ENCODE measurements at regions not wholly inside any gene's neighbourhood (a gene's known extent, or its start where the extent isn't known, plus 50 kb on each side); places are given as distances from the start of the nearest gene placed in this dataset.
"Not testable (repeated sequence)": the region's sequence is repeated elsewhere in the genome, so short reads cannot be mapped to it uniquely, and the experiment has no call there.

- no peak for DNase-seq
- H3K27ac Mint-ChIP-seq, result no peak overlapping the region
- H3K4me3 Mint-ChIP-seq, result no peak overlapping the region
- POLR2A ChIA-PET, result no interaction called here
- intact Hi-C loops (cut with DNase I, micrococcal nuclease), result no loop called here
- no peaks in the 10 kb centered on the region for H3K9me3 Mint-ChIP-seq (ENCODE audit: low read depth)
- CTCF ChIA-PET, result interaction anchor here (0.8 to 1.1 kb wide), 3 partner anchors 11 to 144 kb away, joined by 3 to 4 read pairs (median 3); no protein-coding TSS in a partner anchor
- no peaks in the 10 kb centered on the region for H3K27me3 Mint-ChIP-seq
- H3K36me3 Mint-ChIP-seq (ENCODE audit: low read depth), result no peaks in the 10 kb centered on the region
- H3K4me1 Mint-ChIP-seq, result peaks cover 22% of the 10 kb centered on the region
- ATAC-seq, result no peak
Measured at GRCh38 chr13:74278901-74279300, 144.7 kb upstream of the KLF12 start.

GRCh38 chr13:74274916-74275315, 140.7 kb upstream of the KLF12 start:
- no peak overlapping the region for H3K27ac Mint-ChIP-seq
- ChIA-PET POLR2A (no interaction called here), CTCF (no interaction called here)
- H3K27me3 Mint-ChIP-seq, result no peaks in the 10 kb centered on the region
- DNase-seq, result no peak
- no peak overlapping the region for H3K4me3 Mint-ChIP-seq
- no peak for ATAC-seq
- H3K4me1 Mint-ChIP-seq, result peaks cover 5% of the 10 kb centered on the region
- H3K9me3 Mint-ChIP-seq (ENCODE audit: low read depth), result peaks cover 6% of the 10 kb centered on the region
- H3K36me3 Mint-ChIP-seq (ENCODE audit: low read depth), result peaks cover 5% of the 10 kb centered on the region
- intact Hi-C loops (cut with DNase I, micrococcal nuclease), result no loop called here

DNA sequence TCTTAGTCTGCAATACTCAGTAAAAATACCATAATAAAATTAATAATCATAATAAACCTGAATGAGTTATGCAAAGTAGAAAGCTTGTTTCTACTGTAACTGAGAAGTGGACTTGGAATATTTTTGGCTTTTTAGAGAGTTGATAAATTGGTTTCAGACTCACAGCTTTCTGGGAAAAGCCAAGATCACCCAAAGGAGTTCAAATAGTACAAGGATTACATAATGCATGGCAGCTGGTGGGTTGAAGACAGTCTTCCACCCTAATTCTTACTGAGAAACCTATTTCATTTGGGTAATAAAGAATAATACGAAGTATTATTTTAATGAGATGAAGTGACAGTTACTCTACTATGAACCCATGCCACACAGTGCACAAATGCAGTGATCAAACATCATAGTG, 139.4 kb upstream of the KLF12 start:
- ChIA-PET POLR2A (interaction anchor here (0.7 kb wide), 1 partner anchor 17 kb away, joined by 3 read pairs; no protein-coding TSS in a partner anchor), CTCF (interaction anchor here (1.1 to 1.9 kb wide), 3 partner anchors 8 to 16 kb away, joined by 3 to 11 read pairs (median 4); no protein-coding TSS in a partner anchor)
- Mint-ChIP-seq H3K4me3 (no peak overlapping the region), H3K27ac (no peak overlapping the region), H3K9me3 (ENCODE audit: low read depth) (peaks cover 6% of the 10 kb centered on the region), H3K36me3 (ENCODE audit: low read depth) (peaks cover 5% of the 10 kb centered on the region), H3K4me1 (peaks cover 5% of the 10 kb centered on the region), H3K27me3 (no peaks in the 10 kb centered on the region)
- DNase-seq, result no peak
- no peak for ATAC-seq
- intact Hi-C loops (cut with DNase I, micrococcal nuclease), result no loop called here

DNA sequence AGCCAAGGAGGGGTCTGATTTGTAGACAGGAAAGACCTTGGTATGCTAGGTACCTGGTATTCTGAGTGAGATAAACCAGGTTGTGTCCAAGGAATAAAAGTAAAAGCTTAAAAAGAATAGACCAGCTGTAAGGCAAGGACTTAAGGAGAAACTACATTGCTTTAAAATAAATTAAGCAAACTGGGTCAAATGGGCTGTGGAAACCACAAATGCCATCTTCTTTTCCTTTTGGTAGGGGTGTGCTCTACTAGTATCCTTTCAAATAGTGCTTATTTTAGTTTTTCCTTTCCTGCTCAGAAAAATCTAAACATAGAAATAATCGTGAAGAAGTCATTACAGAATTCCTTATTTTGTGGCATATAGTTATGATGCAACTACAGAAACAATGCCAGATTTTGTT, 138.6 kb upstream of the KLF12 start:
- ChIA-PET POLR2A (no interaction called here), CTCF (interaction anchor here (0.6 to 1.9 kb wide), 3 partner anchors 14 to 17 kb away, joined by 3 to 11 read pairs (median 4); no protein-coding TSS in a partner anchor)
- H3K27ac Mint-ChIP-seq, result no peak overlapping the region
- H3K27me3 Mint-ChIP-seq, result no peaks in the 10 kb centered on the region
- intact Hi-C loops (cut with DNase I, micrococcal nuclease), result no loop called here
- ATAC-seq (no peak), DNase-seq (no peak)
- H3K4me1 Mint-ChIP-seq, result peaks cover 5% of the 10 kb centered on the region
- peaks cover 6% of the 10 kb centered on the region for H3K9me3 Mint-ChIP-seq (ENCODE audit: low read depth)
- H3K4me3 Mint-ChIP-seq, result no peak overlapping the region
- peaks cover 5% of the 10 kb centered on the region for H3K36me3 Mint-ChIP-seq (ENCODE audit: low read depth)

DNA sequence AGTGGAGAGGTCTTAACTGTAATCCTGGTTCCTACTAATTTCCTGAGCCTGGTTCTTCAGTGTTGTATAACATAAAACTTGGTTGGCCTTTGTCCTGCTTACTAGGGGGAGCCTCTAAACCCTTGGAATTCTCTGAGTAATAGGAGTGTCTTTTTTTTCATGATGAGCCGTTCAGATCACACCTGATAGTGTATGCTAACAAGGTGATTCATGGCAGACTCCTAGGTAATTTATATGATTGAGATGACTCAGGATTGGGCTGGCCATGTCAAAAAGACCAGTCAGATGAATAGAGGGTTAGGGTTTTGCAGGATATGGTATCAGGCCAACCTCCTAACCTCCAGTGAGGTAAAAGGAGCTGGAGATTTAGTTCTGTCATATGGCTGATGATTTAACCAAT, 135.8 kb upstream of the KLF12 start:
- intact Hi-C loops (cut with DNase I, micrococcal nuclease), result no loop called here
- H3K27ac Mint-ChIP-seq, result no peak overlapping the region
- CTCF ChIA-PET, result interaction anchor here (1.3 kb wide), 2 partner anchors 17 to 130 kb away, joined by 3 to 4 read pairs; no protein-coding TSS in a partner anchor
- peaks cover 19% of the 10 kb centered on the region for H3K9me3 Mint-ChIP-seq (ENCODE audit: low read depth)
- peaks cover 3% of the 10 kb centered on the region for H3K4me1 Mint-ChIP-seq
- no peak overlapping the region for H3K4me3 Mint-ChIP-seq
- ATAC-seq (peak; percentile 49), DNase-seq (no peak)
- no peaks in the 10 kb centered on the region for H3K27me3 Mint-ChIP-seq
- POLR2A ChIA-PET, result no interaction called here
- peaks cover 8% of the 10 kb centered on the region for H3K36me3 Mint-ChIP-seq (ENCODE audit: low read depth)

DNA sequence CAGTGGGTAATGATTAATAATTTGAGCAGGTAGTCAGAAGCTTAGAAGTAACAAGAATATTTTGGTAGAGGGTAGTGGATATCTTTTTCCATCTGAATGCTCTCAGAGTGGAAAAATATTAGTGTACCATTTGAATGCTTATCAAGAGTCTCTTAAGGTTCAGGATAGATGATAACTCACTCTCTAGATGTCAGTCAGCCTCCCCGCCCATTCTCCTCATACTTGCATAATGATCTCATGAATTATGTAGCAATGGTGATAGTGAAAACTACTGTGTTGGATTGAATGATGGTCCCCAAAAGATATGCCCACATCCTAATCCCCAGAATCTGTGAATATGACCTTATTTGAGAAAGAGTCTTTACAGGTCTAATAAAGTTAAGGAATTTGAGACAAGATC, 132.7 kb upstream of the KLF12 start:
- no peak for DNase-seq
- intact Hi-C loops (cut with DNase I, micrococcal nuclease), result no loop called here
- Mint-ChIP-seq H3K4me3 (no peak overlapping the region), H3K27ac (no peak overlapping the region), H3K36me3 (ENCODE audit: low read depth) (peaks cover 13% of the 10 kb centered on the region), H3K9me3 (ENCODE audit: low read depth) (peaks cover 26% of the 10 kb centered on the region), H3K4me1 (no peaks in the 10 kb centered on the region), H3K27me3 (no peaks in the 10 kb centered on the region)
- no peak for ATAC-seq
- ChIA-PET POLR2A (interaction anchor here (0.6 kb wide), 1 partner anchor 36 kb away, joined by 6 read pairs; no protein-coding TSS in a partner anchor), CTCF (interaction anchor here (0.6 to 1.5 kb wide), 3 partner anchors 19 to 994 kb away, joined by 3 to 5 read pairs (median 3); no protein-coding TSS in a partner anchor)

DNA sequence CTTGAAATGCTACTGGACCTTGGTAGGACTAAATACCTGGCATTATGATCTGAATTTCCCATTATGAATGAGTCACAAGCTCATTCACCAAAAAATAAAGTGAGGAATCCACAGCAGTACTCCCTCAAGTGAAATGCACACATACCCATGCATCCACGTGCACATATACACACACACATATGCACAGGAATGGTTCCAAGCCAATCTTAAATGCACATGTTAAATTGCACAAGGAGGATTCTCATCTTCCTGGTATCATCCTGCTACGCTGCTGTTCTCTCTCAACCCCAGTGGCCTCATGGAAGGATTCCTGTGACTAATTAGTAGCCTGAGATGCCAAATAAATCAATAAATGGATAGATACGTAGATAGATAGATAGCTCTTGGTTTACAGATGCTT, 132.1 kb upstream of the KLF12 start:
- ATAC-seq (no peak), DNase-seq (no peak)
- CTCF ChIA-PET, result interaction anchor here (0.6 to 1.5 kb wide), 4 partner anchors 8 to 994 kb away, joined by 3 to 5 read pairs (median 4); no protein-coding TSS in a partner anchor
- Mint-ChIP-seq H3K27me3 (no peaks in the 10 kb centered on the region), H3K4me1 (no peaks in the 10 kb centered on the region), H3K27ac (no peak overlapping the region), H3K36me3 (ENCODE audit: low read depth) (peaks cover 10% of the 10 kb centered on the region), H3K4me3 (no peak overlapping the region), H3K9me3 (ENCODE audit: low read depth) (peaks cover 26% of the 10 kb centered on the region)
- POLR2A ChIA-PET, result no interaction called here
- intact Hi-C loops (cut with DNase I, micrococcal nuclease), result no loop called here

- intact Hi-C loops (cut with DNase I, micrococcal nuclease), result no loop called here
- peaks cover 8% of the 10 kb centered on the region for H3K36me3 Mint-ChIP-seq (ENCODE audit: low read depth)
- POLR2A ChIA-PET, result no interaction called here
- H3K4me1 Mint-ChIP-seq, result peaks cover 8% of the 10 kb centered on the region
- CTCF ChIA-PET, result interaction anchor here (0.6 to 1.5 kb wide), 3 partner anchors 16 to 561 kb away, joined by 3 read pairs; no protein-coding TSS in a partner anchor
- no peak overlapping the region for H3K4me3 Mint-ChIP-seq
- DNase-seq (no peak), ATAC-seq (no peak)
- no peaks in the 10 kb centered on the region for H3K27me3 Mint-ChIP-seq
- peaks cover 26% of the 10 kb centered on the region for H3K9me3 Mint-ChIP-seq (ENCODE audit: low read depth)
- H3K27ac Mint-ChIP-seq, result no peak overlapping the region
Measured at GRCh38 chr13:74264333-74264732, 130.1 kb upstream of the KLF12 start.

DNA sequence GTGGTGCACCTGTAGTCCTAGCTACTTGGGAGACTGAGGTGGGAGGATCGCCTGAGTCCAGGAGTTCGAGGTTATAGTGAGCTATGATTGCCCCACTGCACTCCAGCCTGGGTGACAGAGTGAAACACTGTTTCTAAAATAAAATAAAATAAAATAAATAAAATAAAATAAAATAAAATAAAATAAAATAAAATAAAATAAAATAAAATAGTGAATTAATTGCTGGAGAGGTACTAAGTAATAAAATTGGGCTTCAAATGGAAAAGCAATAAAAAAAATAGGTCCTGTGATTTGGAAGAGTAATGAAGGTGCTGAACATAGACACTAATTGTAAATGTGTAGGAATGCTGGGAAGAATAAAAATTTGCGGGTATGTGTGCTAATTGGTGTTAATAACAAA, 126.2 kb upstream of the KLF12 start:
- H3K27ac Mint-ChIP-seq; DNase-seq; ATAC-seq; POLR2A ChIA-PET; H3K4me3 Mint-ChIP-seq; H3K36me3 Mint-ChIP-seq (ENCODE audit: low read depth); intact Hi-C loops (cut with DNase I, micrococcal nuclease); H3K27me3 Mint-ChIP-seq: not testable (repeated sequence)
- CTCF ChIA-PET, result interaction anchor here (0.9 kb wide), 1 partner anchor 8 kb away, joined by 3 read pairs; no protein-coding TSS in a partner anchor
- Mint-ChIP-seq H3K9me3 (ENCODE audit: low read depth) (peaks cover 14% of the 10 kb centered on the region), H3K4me1 (peaks cover 37% of the 10 kb centered on the region)

GRCh38 chr13:74259641-74260040, 125.4 kb upstream of the KLF12 start:
- ChIA-PET POLR2A (no interaction called here), CTCF (interaction anchor here (1.0 kb wide), 1 partner anchor 26 kb away, joined by 3 read pairs; no protein-coding TSS in a partner anchor)
- no peak for DNase-seq
- no peak overlapping the region for H3K27ac Mint-ChIP-seq
- H3K36me3 Mint-ChIP-seq (ENCODE audit: low read depth), result peaks cover 6% of the 10 kb centered on the region
- H3K27me3 Mint-ChIP-seq, result no peaks in the 10 kb centered on the region
- ATAC-seq, result no peak
- H3K9me3 Mint-ChIP-seq (ENCODE audit: low read depth), result peaks cover 11% of the 10 kb centered on the region
- peaks cover 38% of the 10 kb centered on the region for H3K4me1 Mint-ChIP-seq
- no peak overlapping the region for H3K4me3 Mint-ChIP-seq
- intact Hi-C loops (cut with DNase I, micrococcal nuclease), result no loop called here

DNA sequence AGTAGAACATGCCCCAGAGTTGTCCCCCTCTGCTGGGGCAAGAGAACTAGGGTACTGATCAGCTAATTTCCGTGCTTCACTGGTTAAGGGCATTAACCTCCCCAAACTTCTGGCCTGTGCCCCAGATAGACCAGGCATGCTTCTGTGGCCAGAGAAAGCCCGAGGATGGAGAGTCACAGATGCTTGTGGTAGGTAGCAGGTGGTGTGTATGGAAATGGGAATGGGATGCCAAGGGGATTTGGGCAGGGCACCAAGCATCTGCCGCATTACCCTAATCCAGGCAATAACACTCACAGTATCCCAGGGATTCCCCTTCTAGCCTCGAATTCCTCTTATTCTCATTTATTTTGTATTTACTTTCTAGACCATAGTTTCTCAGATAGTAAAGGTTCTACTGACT, 124.8 kb upstream of the KLF12 start:
- no peaks in the 10 kb centered on the region for H3K27me3 Mint-ChIP-seq
- intact Hi-C loops (cut with DNase I, micrococcal nuclease), result no loop called here
- ATAC-seq (no peak), DNase-seq (no peak)
- H3K27ac Mint-ChIP-seq, result no peak overlapping the region
- peaks cover 8% of the 10 kb centered on the region for H3K9me3 Mint-ChIP-seq (ENCODE audit: low read depth)
- no peak overlapping the region for H3K4me3 Mint-ChIP-seq
- peaks cover 45% of the 10 kb centered on the region for H3K4me1 Mint-ChIP-seq
- ChIA-PET CTCF (interaction anchor here (0.6 to 1.0 kb wide), 2 partner anchors 26 to 344 kb away, joined by 3 read pairs; no protein-coding TSS in a partner anchor), POLR2A (no interaction called here)
- peaks cover 3% of the 10 kb centered on the region for H3K36me3 Mint-ChIP-seq (ENCODE audit: low read depth)

DNA sequence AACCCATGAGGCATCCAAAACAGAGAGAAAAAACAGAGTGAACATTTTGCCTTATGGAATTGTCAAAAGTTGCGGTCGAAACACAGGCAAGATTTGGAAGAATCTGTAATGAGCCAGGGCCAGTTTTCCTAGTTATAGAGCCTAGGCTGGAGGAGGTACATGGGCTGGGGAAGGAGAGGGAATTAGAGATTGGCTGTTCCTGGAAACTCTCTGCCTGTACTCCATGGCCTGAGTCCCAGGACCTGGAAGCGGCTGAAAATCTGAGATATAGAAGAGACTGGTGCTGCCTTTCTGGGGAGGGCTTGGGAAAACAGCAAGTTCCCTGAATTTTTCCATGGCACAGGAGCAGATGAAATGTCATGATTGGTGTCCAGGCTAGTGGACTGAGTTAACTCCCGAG, 122.8 kb upstream of the KLF12 start:
- H3K4me3 Mint-ChIP-seq, result no peak overlapping the region
- ATAC-seq (no peak), DNase-seq (no peak)
- intact Hi-C loops (cut with DNase I, micrococcal nuclease), result no loop called here
- peak overlapping the region; percentile 24 for H3K27ac Mint-ChIP-seq
- ChIA-PET CTCF (interaction anchor here (1.9 kb wide), 1 partner anchor 9 kb away, joined by 5 read pairs; no protein-coding TSS in a partner anchor), POLR2A (interaction anchor here (0.6 kb wide), 1 partner anchor 17 kb away, joined by 3 read pairs; no protein-coding TSS in a partner anchor)
- H3K9me3 Mint-ChIP-seq (ENCODE audit: low read depth), result peaks cover under 1% of the 10 kb centered on the region
- H3K27me3 Mint-ChIP-seq, result no peaks in the 10 kb centered on the region
- H3K36me3 Mint-ChIP-seq (ENCODE audit: low read depth), result peaks cover 2% of the 10 kb centered on the region
- H3K4me1 Mint-ChIP-seq, result peaks cover 61% of the 10 kb centered on the region

Measured in activated CD4-positive, alpha-beta T cell treated with anti-CD3 and anti-CD28 coated beads for 36 hours (primary cell).